Keratinocyte (primary cell): ENCODE measurements at regions not wholly inside any gene's neighbourhood (a gene's known extent, or its start where the extent isn't known, plus 50 kb on each side); places are given as distances from the start of the nearest gene placed in this dataset.

ENCODE experiments used
- EZH2 ChIP-seq: IDR thresholded peaks from one replicate; pipeline ENCODE4 v1.6.1; 2012; ENCODE audit warnings: inconsistent platforms, mild to moderate bottlenecking, low read length, moderate library complexity
- TF ChIP-seq, protein P1 (sequence below), 3 experiments: IDR thresholded peaks in 1 of 3; conservative IDR thresholded peaks in 1 of 3; optimal IDR thresholded peaks in 1 of 3; 2 replicates in 2 of 3; 3 replicates in 1 of 3; pipeline versions ENCODE3 to v1.5.1; 2011; ENCODE audit warnings: low read length in 3 of 3, mild to moderate bottlenecking in 3 of 3, moderate library complexity in 2 of 3, control low read depth in 1 of 3, inconsistent platforms in 1 of 3; ENCODE audit not compliant: insufficient read depth in 2 of 3; ENCODE audit errors: extremely low read depth in 1 of 3

- TF ChIP-seq, protein P1, sequence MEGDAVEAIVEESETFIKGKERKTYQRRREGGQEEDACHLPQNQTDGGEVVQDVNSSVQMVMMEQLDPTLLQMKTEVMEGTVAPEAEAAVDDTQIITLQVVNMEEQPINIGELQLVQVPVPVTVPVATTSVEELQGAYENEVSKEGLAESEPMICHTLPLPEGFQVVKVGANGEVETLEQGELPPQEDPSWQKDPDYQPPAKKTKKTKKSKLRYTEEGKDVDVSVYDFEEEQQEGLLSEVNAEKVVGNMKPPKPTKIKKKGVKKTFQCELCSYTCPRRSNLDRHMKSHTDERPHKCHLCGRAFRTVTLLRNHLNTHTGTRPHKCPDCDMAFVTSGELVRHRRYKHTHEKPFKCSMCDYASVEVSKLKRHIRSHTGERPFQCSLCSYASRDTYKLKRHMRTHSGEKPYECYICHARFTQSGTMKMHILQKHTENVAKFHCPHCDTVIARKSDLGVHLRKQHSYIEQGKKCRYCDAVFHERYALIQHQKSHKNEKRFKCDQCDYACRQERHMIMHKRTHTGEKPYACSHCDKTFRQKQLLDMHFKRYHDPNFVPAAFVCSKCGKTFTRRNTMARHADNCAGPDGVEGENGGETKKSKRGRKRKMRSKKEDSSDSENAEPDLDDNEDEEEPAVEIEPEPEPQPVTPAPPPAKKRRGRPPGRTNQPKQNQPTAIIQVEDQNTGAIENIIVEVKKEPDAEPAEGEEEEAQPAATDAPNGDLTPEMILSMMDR (optimal IDR thresholded peaks at IDR 0.05 in 1 of 3, IDR thresholded peaks at IDR 0.05 in 1 of 3, conservative IDR thresholded peaks at IDR 0.05 in 1 of 3; ENCODE audit: extremely low read depth in 1 of 3, insufficient read depth in 2 of 3, low read length in 3 of 3): no peak
- no peak for TF ChIP-seq EZH2
These were observed 162.4 kb upstream of the MMS22L start for GRCh38 chr6:97445407-97445806.
